Mesodermal cell (in vitro differentiated cells): ENCODE measurements at regions not wholly inside any gene's neighbourhood (a gene's known extent, or its start where the extent isn't known, plus 50 kb on each side); places are given as distances from the start of the nearest gene placed in this dataset.
A peak's percentile ranks its signal among the peaks of the same experiment; 100 is the strongest.

Experiments used
- H3K27ac ChIP-seq: 2 replicates; pipeline ENCODE4 v1.7.0; 2013; ENCODE audit warnings: mild to moderate bottlenecking, low read depth, low read length, moderate library complexity; ENCODE audit not compliant: severe bottlenecking
- H3K36me3 ChIP-seq: 2 replicates; pipeline ENCODE4 v1.7.1; 2013; ENCODE audit warnings: mild to moderate bottlenecking, low read length, moderate library complexity; ENCODE audit not compliant: control insufficient read depth, insufficient read depth
- H3K4me1 ChIP-seq: one replicate; pipeline ENCODE4 v1.7.1; 2013; ENCODE audit warnings: mild to moderate bottlenecking, low read length; ENCODE audit not compliant: insufficient read depth, control insufficient read depth, poor library complexity, severe bottlenecking
- H3K4me3 ChIP-seq: 2 replicates; pipeline ENCODE4 v1.7.0; 2013; ENCODE audit warnings: low read length, control low read depth, mild to moderate bottlenecking; ENCODE audit not compliant: insufficient read depth, poor library complexity, severe bottlenecking; ENCODE audit errors: extremely low read depth
- H3K9me3 ChIP-seq: 2 replicates; pipeline ENCODE4 v1.7.1; 2013; ENCODE audit warnings: mild to moderate bottlenecking, low read length, moderate library complexity; ENCODE audit not compliant: control insufficient read depth
- WGBS, 2 experiments: methylation state at CpG; one replicate each; pipeline ENCODE4 v1.1.5; 2013; ENCODE audit warnings: missing lambda C conversion rate in 2 of 2; ENCODE audit not compliant: insufficient coverage in 2 of 2; 5-methylcytosine and 5-hydroxymethylcytosine counted together

- 94 to 100% methylated on average over 2 to 3 of the region's 5 CpGs for WGBS, 2 experiments
- peaks cover 12% of the 10 kb centered on the region for H3K9me3 ChIP-seq
- peaks cover 27% of the 10 kb centered on the region for H3K4me1 ChIP-seq
- H3K4me3 ChIP-seq, result no peak overlapping the region
- H3K36me3 ChIP-seq, result no peaks in the 10 kb centered on the region
- no peak overlapping the region for H3K27ac ChIP-seq
Measured at GRCh38 chr1:235025422-235025984, 103.1 kb downstream of the TOMM20 start.

- Histone ChIP-seq H3K27ac (no peak overlapping the region), H3K9me3 (peaks cover 14% of the 10 kb centered on the region), H3K36me3 (no peaks in the 10 kb centered on the region), H3K4me1 (peaks cover 27% of the 10 kb centered on the region), H3K4me3 (no peak overlapping the region)
- 84 to 89% methylated on average over 7 of the region's 7 CpGs for WGBS, 2 experiments
Measured at GRCh38 chr1:235024711-235025421, 103.8 kb downstream of the TOMM20 start.

GRCh38 chr1:235023711-235024439 lies 104.8 kb downstream of the TOMM20 start:
- Histone ChIP-seq H3K4me3 (no peak overlapping the region), H3K9me3 (peaks cover 23% of the 10 kb centered on the region), H3K36me3 (no peaks in the 10 kb centered on the region), H3K4me1 (peaks cover 31% of the 10 kb centered on the region), H3K27ac (no peak overlapping the region)
- 93 to 98% methylated on average over 6 to 7 of the region's 10 CpGs for whole genome bisulfite sequencing, 2 experiments

DNA sequence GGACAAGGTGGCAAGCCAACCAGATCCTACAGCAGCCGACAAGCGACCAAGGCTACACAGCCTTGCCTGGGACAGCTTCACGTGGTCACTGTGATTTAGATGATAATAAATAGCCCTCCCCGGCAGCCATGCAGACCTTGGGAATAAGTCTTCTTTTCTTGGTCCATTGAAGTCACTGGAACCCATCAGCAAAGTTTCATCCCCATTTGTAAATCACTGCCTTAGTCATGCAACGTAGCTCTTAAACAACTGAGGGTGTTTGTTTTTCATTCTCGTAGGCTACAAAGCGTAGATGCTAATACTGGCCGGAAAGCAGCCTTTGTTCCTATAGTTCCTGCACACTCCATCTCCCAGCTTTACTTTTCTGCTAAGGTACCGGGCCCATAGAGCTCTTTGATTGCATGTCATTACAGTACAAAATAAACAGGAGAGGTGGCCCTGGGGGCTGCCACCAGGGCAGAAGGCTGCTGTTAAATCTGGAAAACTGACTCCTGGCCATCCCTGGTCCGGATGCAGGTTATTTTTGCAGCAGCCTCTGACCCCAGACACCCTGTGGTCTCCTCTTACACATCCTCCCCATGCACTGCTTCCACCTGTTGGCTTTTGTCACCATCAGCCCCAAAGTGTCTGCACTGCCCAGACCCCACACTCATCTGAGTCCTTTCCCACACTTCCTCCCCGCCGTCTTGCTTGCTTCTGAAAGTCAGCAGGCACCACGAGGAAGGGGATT lies 105.5 kb downstream of the TOMM20 start:
- H3K27ac ChIP-seq, result peak overlapping the region; percentile 60
- peaks cover 31% of the 10 kb centered on the region for H3K4me1 ChIP-seq
- no peaks in the 10 kb centered on the region for H3K36me3 ChIP-seq
- 79 to 85% methylated on average over 9 to 13 of the region's 13 CpGs for WGBS, 2 experiments
- H3K4me3 ChIP-seq, result no peak overlapping the region
- H3K9me3 ChIP-seq, result peaks cover 30% of the 10 kb centered on the region

DNA sequence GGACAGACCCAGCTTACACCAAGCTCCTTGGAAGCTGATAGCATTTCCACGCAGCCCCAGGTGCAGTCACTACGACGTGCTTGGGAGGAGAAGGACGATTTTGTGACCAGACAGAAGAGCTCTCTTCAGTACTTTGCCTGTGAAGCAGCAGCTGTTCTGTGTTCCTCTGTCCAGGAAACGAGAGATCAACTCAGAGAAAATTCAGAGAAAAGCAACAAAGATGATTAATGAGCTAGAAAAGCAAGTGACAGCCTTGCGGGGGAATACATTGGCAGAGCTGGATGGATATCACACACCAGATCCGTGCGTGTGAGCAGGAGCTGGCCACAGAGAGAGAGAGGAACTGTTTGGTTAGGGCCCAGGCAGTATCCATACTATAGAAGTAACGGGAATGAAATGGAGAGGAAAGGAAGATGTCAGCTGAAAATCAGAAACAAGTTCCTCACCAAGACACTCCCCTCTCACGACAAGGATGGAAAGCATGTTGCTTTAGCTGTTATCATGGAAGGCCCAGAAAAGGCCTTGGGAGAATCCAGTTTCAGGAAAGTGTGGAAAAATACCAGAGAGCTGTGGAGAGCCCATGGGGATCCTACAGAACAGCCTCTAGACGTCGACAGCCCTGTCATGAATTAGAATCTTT lies 106.2 kb downstream of the TOMM20 start:
- Histone ChIP-seq H3K4me1 (peaks cover 37% of the 10 kb centered on the region), H3K9me3 (peaks cover 27% of the 10 kb centered on the region), H3K27ac (peak overlapping the region; percentile 60), H3K4me3 (no peak overlapping the region), H3K36me3 (no peaks in the 10 kb centered on the region)
- WGBS, 2 experiments, result 85 to 89% methylated on average over 10 to 11 of the region's 12 CpGs

GRCh38 chr1:235021815-235022214 lies 106.8 kb downstream of the TOMM20 start:
- H3K27ac ChIP-seq, result no peak overlapping the region
- H3K9me3 ChIP-seq, result peaks cover 22% of the 10 kb centered on the region
- 97 to 100% methylated on average over 3 to 6 of the region's 7 CpGs for WGBS, 2 experiments
- no peaks in the 10 kb centered on the region for H3K36me3 ChIP-seq
- no peak overlapping the region for H3K4me3 ChIP-seq
- peaks cover 42% of the 10 kb centered on the region for H3K4me1 ChIP-seq

DNA sequence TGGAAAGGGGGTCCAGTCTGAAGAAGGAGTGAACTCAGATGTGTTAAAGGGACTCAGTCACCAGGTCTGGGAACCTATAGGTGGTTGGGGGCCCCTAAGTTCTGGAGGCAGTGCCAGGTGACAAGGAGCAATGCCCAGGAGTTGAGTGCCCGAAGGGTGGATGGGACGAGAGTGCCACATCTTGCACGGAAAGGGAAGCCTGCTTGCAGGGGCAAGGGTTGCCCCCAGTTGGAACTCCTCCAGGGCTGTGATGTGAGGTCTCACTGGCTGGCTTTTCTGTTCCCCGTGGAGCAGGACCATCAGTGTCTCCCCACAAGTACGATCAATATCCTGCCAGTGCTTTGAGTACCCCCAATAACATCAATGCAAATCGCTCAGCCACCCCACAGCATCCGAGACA lies 107.3 kb downstream of the TOMM20 start:
- H3K27ac ChIP-seq, result no peak overlapping the region
- 96 to 98% methylated on average over 7 of the region's 7 CpGs for WGBS, 2 experiments
- H3K36me3 ChIP-seq, result no peaks in the 10 kb centered on the region
- H3K9me3 ChIP-seq, result peaks cover 22% of the 10 kb centered on the region
- peaks cover 42% of the 10 kb centered on the region for H3K4me1 ChIP-seq
- H3K4me3 ChIP-seq, result no peak overlapping the region

GRCh38 chr1:235019961-235020360 lies 108.7 kb downstream of the TOMM20 start:
- peaks cover 42% of the 10 kb centered on the region for H3K4me1 ChIP-seq
- no peaks in the 10 kb centered on the region for H3K36me3 ChIP-seq
- WGBS, 2 experiments, result 77 to 96% methylated on average over 3 to 4 of the region's 4 CpGs

GRCh38 chr1:235019471-235019870 lies 109.2 kb downstream of the TOMM20 start:
- Histone ChIP-seq H3K4me3 (no peak overlapping the region), H3K36me3 (no peaks in the 10 kb centered on the region), H3K4me1 (peaks cover 39% of the 10 kb centered on the region), H3K27ac (no peak overlapping the region), H3K9me3 (peaks cover 22% of the 10 kb centered on the region)
- 92 to 100% methylated on average over 2 of the region's 3 CpGs for WGBS, 2 experiments

More at GRCh38 chr1:235019961-235020360, 108.7 kb downstream of the TOMM20 start:
- Histone ChIP-seq H3K4me3 (no peak overlapping the region), H3K27ac (no peak overlapping the region), H3K9me3 (peaks cover 22% of the 10 kb centered on the region)
